GM21576 (cell line): ENCODE measurements at regions not wholly inside any gene's neighbourhood (a gene's known extent, or its start where the extent isn't known, plus 50 kb on each side); places are given as distances from the start of the nearest gene placed in this dataset.
"Not testable (repeated sequence)": the region's sequence is repeated elsewhere in the genome, so short reads cannot be mapped to it uniquely, and the experiment has no call there.

Source experiments
- ATAC-seq: cut with Tn5 transposase; IDR thresholded peaks from one replicate; pipeline ENCODE4 v1.9.1; 2021; ENCODE audit warnings: mild to moderate bottlenecking, moderate library complexity; ENCODE audit not compliant: unreplicated experiment

GRCh38 chr6:81256223-81256622 lies 496.3 kb downstream of the TENT5A start:
- ATAC-seq, result not testable (repeated sequence)

- ATAC-seq, result no peak
Measured at GRCh38 chr6:81253821-81254220, 498.7 kb downstream of the TENT5A start.

- no peak for ATAC-seq
Measured at GRCh38 chr6:81252231-81252630, 500.2 kb downstream of the TENT5A start.

GRCh38 chr6:81246200-81246599 lies 506.3 kb downstream of the TENT5A start:
- no peak for ATAC-seq

- ATAC-seq, result no peak
Measured at GRCh38 chr6:81242624-81243023, 509.9 kb downstream of the TENT5A start.

GRCh38 chr6:81241126-81242041 lies 511.1 kb downstream of the TENT5A start:
- ATAC-seq, result no peak

GRCh38 chr6:81238390-81238789 lies 514.1 kb downstream of the TENT5A start:
- ATAC-seq, result no peak

DNA sequence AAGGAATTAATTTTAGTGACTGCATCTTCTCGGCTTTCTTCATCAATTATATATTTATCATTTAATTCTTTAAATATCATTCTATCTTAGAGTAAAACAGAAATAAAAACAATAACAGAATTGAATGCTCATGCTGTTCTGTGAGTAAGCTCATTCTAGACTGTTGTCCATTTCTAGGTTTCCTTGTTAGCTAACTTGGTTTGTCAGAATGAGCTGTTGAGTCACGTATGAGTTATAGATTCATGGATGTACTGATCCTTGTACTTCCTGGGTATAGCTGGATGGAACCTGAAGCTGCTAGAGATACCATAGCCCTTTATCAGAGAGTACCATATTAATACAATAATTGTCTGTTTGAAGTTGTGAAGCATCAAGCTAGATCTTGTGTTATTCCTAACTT lies 515.3 kb downstream of the TENT5A start:
- ATAC-seq, result no peak

DNA sequence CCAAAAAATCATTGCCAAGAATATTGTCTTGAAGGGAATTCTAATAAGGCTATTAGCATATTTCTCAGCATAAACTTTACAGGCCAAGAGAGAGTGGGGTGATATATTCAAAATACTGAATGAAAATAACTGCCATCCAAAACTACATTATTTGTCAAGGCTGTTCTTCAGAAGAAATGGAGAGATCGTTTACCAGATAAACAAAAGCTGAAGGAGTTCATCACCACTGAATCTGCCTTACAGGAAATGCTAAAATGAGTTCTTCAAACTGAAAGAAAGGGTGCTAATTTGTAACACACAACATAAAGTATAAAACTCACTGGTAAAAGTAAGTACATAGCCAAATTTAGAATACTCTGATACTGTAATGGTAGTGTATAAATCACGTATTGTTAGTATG lies 517.0 kb downstream of the TENT5A start:
- ATAC-seq, result no peak

DNA sequence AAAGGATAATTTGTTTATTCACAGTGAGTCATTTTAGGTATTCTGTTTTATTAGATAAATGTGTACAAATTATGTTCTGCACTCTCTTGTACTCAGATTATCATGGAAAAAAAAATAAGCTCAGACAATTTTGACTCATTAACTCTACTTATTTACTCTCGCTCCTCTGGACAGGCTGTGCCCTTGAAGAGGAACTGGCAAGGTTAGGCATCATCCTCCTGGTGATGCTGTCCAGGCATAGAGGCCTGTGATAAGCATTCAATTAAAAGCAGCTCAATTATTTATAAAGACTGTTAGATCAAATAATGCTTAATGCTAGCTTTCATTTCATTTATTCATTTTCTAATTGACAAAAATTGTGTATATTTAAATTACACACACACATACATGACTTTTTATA lies 518.5 kb downstream of the TENT5A start:
- no peak for ATAC-seq

- ATAC-seq, result no peak
Measured at GRCh38 chr6:81228912-81229555, 523.4 kb downstream of the TENT5A start.

- ATAC-seq, result no peak
Measured at GRCh38 chr6:81226957-81227356, 525.5 kb downstream of the TENT5A start.

DNA sequence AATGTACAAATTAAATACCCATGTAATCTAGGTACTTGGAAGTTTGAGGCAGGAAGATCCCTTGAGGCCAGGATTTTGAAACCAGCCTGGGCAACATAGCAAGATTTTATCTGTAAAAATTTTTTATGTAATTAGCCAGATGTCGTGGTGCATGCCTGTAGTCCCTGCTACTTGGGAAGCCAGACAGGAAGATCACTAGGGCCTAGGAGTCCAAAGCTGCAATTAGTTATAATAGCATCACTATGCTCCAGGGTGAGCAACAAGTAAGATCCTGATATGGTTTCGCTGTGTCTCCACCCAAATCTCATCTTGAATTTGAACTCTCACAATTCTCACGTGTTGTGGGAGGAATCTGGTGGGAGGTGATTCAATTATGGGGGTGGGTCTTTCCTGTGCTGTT lies 535.8 kb downstream of the TENT5A start:
- no peak for ATAC-seq

- ATAC-seq, result no peak
Measured at GRCh38 chr6:81215092-81215432, 537.4 kb downstream of the TENT5A start.

DNA sequence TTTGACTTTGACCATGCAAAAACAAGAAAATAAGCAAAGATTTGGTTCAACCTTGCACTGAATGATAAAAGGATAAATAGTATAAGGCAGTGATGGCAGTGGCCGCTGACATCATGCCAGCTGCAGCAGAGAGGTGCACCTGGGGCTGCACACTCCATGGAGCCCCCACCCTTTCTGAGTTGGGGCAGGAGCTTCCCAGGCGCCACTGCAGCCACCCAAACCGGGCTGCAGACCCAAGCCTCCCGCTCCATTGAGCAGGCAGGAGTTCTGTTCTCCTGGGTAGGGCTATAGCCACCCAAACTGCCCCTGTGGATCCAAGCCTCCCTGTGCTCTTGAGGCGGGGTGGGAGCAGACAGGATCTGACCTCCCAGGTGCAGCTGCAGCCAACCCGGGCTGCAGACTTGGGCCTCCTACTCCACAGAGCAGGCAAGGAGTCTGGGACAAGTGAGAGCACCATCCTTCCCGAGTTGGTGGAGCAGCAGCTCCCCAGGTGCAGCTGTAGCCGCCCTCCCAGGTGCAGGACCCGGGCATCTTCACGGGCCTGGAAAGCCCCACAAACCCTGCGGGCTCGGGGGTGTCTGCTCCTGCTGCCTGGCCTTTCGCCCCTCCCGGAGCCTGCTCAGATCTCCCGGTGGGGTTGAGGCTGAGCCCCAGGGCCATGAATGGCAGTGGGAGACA lies 537.9 kb downstream of the TENT5A start:
- ATAC-seq, result no peak

DNA sequence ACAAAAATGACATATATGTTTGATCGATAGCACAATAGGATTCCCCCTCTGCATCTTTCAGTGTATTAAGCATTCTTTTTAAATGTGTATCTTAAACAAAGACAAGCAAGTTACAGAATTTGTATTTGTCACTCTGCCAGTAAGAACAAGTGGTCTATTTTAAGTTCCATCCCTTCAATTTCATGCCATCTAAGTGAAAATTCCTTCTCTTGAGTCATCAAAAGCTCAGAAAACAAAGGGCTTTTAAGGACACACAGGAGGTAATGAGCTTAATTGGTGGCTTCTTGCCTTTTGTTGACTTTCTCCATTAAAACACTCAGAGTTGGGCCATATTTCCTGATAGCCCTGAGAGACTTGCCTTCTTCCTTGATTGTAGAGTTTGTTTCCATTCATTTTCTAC lies 547.8 kb downstream of the TENT5A start:
- no peak for ATAC-seq

DNA sequence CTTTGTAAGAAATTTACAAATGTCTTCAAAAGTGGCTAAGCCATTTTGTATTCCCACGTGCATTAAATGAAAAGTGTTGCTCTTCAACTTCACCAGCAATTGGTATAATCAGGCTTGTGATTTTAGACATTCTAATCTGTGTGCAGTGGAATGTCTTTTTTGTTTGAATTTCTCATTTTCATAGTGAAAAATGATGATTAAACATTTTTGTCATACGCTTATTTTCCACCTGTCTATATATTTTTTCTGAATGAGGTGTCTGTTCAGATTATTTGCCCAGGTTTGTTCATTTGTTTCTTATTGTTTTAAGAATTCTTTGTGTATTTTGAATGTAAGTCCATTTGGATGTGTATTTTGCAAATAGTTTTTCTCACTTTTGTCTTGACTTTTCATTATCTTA lies 558.1 kb downstream of the TENT5A start:
- ATAC-seq, result no peak

DNA sequence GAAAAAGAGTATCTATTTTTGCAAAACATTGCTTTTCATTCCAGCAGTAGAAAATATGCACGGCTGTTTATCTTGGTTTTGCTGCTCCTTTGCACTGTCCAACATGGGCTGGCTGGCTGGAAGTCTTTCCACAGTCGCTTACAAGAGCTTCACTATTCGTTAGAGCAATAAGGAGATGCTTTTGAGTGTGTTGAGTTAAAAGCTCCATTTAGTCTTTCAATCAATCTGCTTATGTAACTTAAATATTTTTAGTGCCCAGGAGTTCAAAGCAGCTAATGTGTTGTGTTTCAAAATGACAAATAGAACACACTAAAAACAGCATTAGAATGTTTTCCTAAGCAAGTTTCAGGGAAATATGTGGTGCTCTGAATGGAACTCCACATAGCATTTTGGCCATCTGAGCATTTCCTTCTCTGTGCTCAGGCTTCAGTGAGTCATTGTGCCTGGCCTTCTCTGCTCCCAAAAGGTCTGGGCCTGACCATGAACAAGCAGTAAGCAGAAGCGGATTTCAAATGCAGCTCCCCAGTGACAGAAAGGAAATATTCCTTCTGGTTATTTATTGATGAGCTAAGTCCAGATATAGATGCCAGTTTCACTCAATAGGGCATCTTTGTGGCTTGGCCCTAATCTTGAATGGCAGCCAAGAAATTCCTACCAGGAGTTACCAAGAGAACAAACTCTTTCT lies 580.3 kb downstream of the TENT5A start:
- ATAC-seq, result no peak

GRCh38 chr6:81169166-81169565 lies 583.3 kb downstream of the TENT5A start:
- ATAC-seq, result no peak

GRCh38 chr6:81166770-81167169 lies 585.7 kb downstream of the TENT5A start:
- no peak for ATAC-seq

- ATAC-seq, result no peak
Measured at GRCh38 chr6:81158956-81159355, 593.5 kb downstream of the TENT5A start.
